GM12878 (cell line): ENCODE measurements at regions not wholly inside any gene's neighbourhood (a gene's known extent, or its start where the extent isn't known, plus 50 kb on each side); places are given as distances from the start of the nearest gene placed in this dataset.
"Not testable (repeated sequence)": the region's sequence is repeated elsewhere in the genome, so short reads cannot be mapped to it uniquely, and the experiment has no call there.

Source experiments
- ATAC-seq: fragments of 200-7000 bp; cut with Tn5 transposase; 3 replicates; pipeline ENCODE4 v1.9.1; 2020; ENCODE audit warnings: mild to moderate bottlenecking, moderate library complexity
- BruUV-seq: library from RNA; stranded (reverse); fragments of 400-500 nt; replicated peaks from 2 replicates; lab custom pipeline; 2021; lab: Mats Ljungman, UMichigan
- CTCF ChIA-PET: fragments of 300-600 bp; sonication (Branson Sonifier 250); formaldehyde crosslinking; extraction: SDS; loops from one replicate; lab custom pipeline; 2021; ENCODE audit warnings: inconsistent platforms; lab: Yijun Ruan, JAX
- POLR2A ChIA-PET: fragments of 350-600 bp; formaldehyde crosslinking; extraction: SDS; loops from one replicate; lab custom pipeline; 2021; ENCODE audit warnings: inconsistent platforms; lab: Charles Lee
- RAD21 ChIA-PET: fragments of 300-600 bp; sonication (Branson Sonifier 250); formaldehyde crosslinking; loops from one replicate; lab custom pipeline; 2023; ENCODE audit warnings: antibody characterized with exemption; ENCODE audit not compliant: unreplicated experiment; lab: Charles Lee
- SMC1A ChIA-PET: fragments of 300-600 bp; sonication (Branson Sonifier 250); formaldehyde crosslinking; loops from one replicate; lab custom pipeline; 2023; ENCODE audit not compliant: unreplicated experiment, uncharacterized antibody; lab: Charles Lee
- DNase-seq: peaks from one replicate; pipeline ENCODE4 v3.0.0-alpha.2; 2011; ENCODE audit warnings: low read depth, low spot score
- FAIRE-seq: peaks from 3 replicates; lab custom pipeline; 2011; peaks lifted over from hg19 to GRCh38; lab: Jason Lieb, UNC
- H2AFZ ChIP-seq: 2 replicates; pipeline ENCODE4 v1.6.0; 2011; ENCODE audit warnings: low read depth, low read length, control low read depth; ENCODE audit not compliant: control insufficient read depth
- H3K27ac ChIP-seq: 2 replicates; pipeline ENCODE4 v1.5.1; 2011; ENCODE audit warnings: control low read depth; ENCODE audit not compliant: control insufficient read depth, insufficient read depth
- H3K27me3 ChIP-seq, 2 experiments: replicated peaks in 1 of 2; 2 replicates each; pipeline versions ENCODE4 v1.6.0 to v1.6.1; 2011; ENCODE audit warnings: low read length in 1 of 2; ENCODE audit not compliant: control insufficient read depth in 2 of 2, insufficient read depth in 2 of 2
- H3K36me3 ChIP-seq, 2 experiments: 2 replicates each; pipeline ENCODE4 v1.5.1; 2011; ENCODE audit warnings: low read length in 1 of 2; ENCODE audit not compliant: control insufficient read depth in 2 of 2, insufficient read depth in 2 of 2
- H3K4me1 ChIP-seq: 2 replicates; pipeline ENCODE4 v1.6.1; 2011; ENCODE audit warnings: mild to moderate bottlenecking, low read length, moderate library complexity, mixed read lengths; ENCODE audit not compliant: control insufficient read depth, insufficient read depth
- H3K4me2 ChIP-seq: 2 replicates; pipeline ENCODE4 v1.6.0; 2011; ENCODE audit warnings: control low read depth; ENCODE audit not compliant: control insufficient read depth, insufficient read depth
- H3K4me3 ChIP-seq: fragments of 200-600 bp; sonication (generic); 2 replicates; pipeline ENCODE4 v1.5.1; 2016
- H3K79me2 ChIP-seq: 2 replicates; pipeline ENCODE4 v1.6.0; 2011; ENCODE audit warnings: low read length; ENCODE audit not compliant: control insufficient read depth, insufficient read depth
- H3K9ac ChIP-seq: 2 replicates; pipeline ENCODE4 v1.8.0; 2011; ENCODE audit warnings: low read length, control low read depth, mixed read lengths; ENCODE audit not compliant: control insufficient read depth, insufficient read depth
- H3K9me3 ChIP-seq: replicated peaks from 3 replicates; pipeline ENCODE4 v1.5.1; 2011; ENCODE audit warnings: mild to moderate bottlenecking, low read length; ENCODE audit not compliant: control insufficient read depth, insufficient read depth
- H4K20me1 ChIP-seq: 2 replicates; pipeline ENCODE4 v1.6.0; 2011; ENCODE audit not compliant: control insufficient read depth, insufficient read depth
- CTCF ChIP-seq, 3 experiments: IDR thresholded peaks in 2 of 3; conservative IDR thresholded peaks in 1 of 3; 2 replicates each; pipeline ENCODE4 v1.5.1; 2011; ENCODE audit warnings: low read depth in 3 of 3, low read length in 3 of 3, mild to moderate bottlenecking in 3 of 3, control low read depth in 2 of 3, moderate library complexity in 2 of 3, inconsistent platforms in 1 of 3, mixed read lengths in 1 of 3; ENCODE audit not compliant: control insufficient read depth in 2 of 3, insufficient read depth in 1 of 3; ENCODE audit errors: extremely low read depth in 1 of 3
- HDAC2 ChIP-seq: fragments of 200-600 bp; sonication (generic); IDR thresholded peaks from 2 replicates; pipeline ENCODE4 v1.6.1; 2017
- KLF5 ChIP-seq: fragments of 450-650 bp; IDR thresholded peaks from 2 replicates; pipeline ENCODE4 v1.6.1; 2014; ENCODE audit warnings: mild to moderate bottlenecking; ENCODE audit not compliant: partially characterized antibody
- NFYB ChIP-seq: IDR thresholded peaks from 2 replicates; pipeline ENCODE4 v1.6.1; 2011; ENCODE audit warnings: low read depth, mild to moderate bottlenecking, low read length, improper control_type of control experiment, moderate library complexity; ENCODE audit not compliant: insufficient read depth
- NR2F1 ChIP-seq: fragments of 450-650 bp; conservative IDR thresholded peaks from 2 replicates; pipeline ENCODE4 v1.6.1; 2017; ENCODE audit warnings: mild to moderate bottlenecking
- SP1 ChIP-seq: IDR thresholded peaks from one replicate; pipeline ENCODE4 v1.6.1; 2011; ENCODE audit warnings: low read depth, low read length
- ZBTB33 ChIP-seq: fragments of 450-650 bp; IDR thresholded peaks from 2 replicates; pipeline ENCODE4 v1.6.1; 2017; ENCODE audit warnings: mild to moderate bottlenecking
- WGBS: methylation state at CpG from one replicate; pipeline ENCODE4 v1.1.6; 2016; ENCODE audit warnings: low lambda C conversion rate; ENCODE audit not compliant: insufficient replicate concordance, insufficient coverage; ENCODE audit errors: missing lambda C conversion rate; 5-methylcytosine and 5-hydroxymethylcytosine counted together
- in situ Hi-C: fragments of 300-500 bp; cut with MboI; formaldehyde crosslinking; loops from 9 replicates; pipeline ENCODE4 v1.14.3; 2018; ENCODE audit warnings: mixed read lengths
- intact Hi-C: fragments of 100-400 bp; cut with micrococcal nuclease; formaldehyde crosslinking; loops from one replicate; pipeline ENCODE4 v1.14.2; 2022; ENCODE audit not compliant: unreplicated experiment

DNA sequence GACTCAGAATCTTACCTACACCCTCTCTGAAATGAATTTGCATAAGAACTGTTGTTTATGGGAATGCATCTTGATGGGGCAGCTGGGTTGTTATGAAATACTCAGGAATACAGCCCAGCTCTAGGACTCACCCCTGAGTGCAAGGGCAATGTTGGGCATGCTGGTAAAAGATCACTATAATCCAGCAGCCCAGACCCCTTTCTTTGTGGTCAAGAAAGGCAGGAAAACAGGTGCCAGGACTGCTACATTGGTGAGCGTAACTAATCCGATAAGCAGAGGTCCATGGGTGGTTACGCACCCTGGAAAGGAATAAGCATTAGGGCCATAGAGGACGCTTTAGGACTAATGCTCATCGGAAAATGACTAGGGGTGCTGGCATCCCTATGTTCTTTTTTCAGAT is 227.9 kb upstream of the CWC22 start:
- H3K36me3 ChIP-seq, H3K9ac ChIP-seq, H2AFZ ChIP-seq, H3K4me2 ChIP-seq, SMC1A ChIA-PET, H3K4me1 ChIP-seq, FAIRE-seq, H3K27ac ChIP-seq, BruUV-seq, DNase-seq, POLR2A ChIA-PET, H3K27me3 ChIP-seq, H3K9me3 ChIP-seq, H3K79me2 ChIP-seq, intact Hi-C loops, CTCF ChIA-PET, H3K4me3 ChIP-seq, ATAC-seq, RAD21 ChIA-PET, H4K20me1 ChIP-seq, in situ Hi-C loops: not testable (repeated sequence)
- 68% methylated on average over 5 of the region's 5 CpGs for WGBS

GRCh38 chr2:180231015-180231414 is 223.9 kb upstream of the CWC22 start:
- no peak overlapping the region for H3K9ac ChIP-seq
- H4K20me1 ChIP-seq, result no peaks in the 10 kb centered on the region
- FAIRE-seq (no peak), ATAC-seq (no peak), DNase-seq (no peak)
- ChIA-PET RAD21 (no interaction called here), POLR2A (no interaction called here), SMC1A (no interaction called here), CTCF (interaction anchor here (0.6 kb wide), 1 partner anchor 167 kb away, joined by 3 read pairs; no protein-coding TSS in a partner anchor)
- no peak overlapping the region for H3K4me2 ChIP-seq
- no peaks in the 10 kb centered on the region for H3K9me3 ChIP-seq
- no TSS peak for BruUV-seq
- H3K79me2 ChIP-seq, result no peaks in the 10 kb centered on the region
- H3K4me1 ChIP-seq, result no peaks in the 10 kb centered on the region
- H2AFZ ChIP-seq, result no peak overlapping the region
- WGBS, result 48% methylated on average over 1 of the region's 1 CpG
- TF ChIP-seq HDAC2, result no peak
- TF ChIP-seq SP1, result no peak
- no peak for TF ChIP-seq ZBTB33
- no peak for TF ChIP-seq KLF5
- TF ChIP-seq NR2F1, result no peak
- no peak for TF ChIP-seq NFYB
- TF ChIP-seq CTCF (IDR thresholded peaks at IDR 0.05 in 2 of 3, conservative IDR thresholded peaks at IDR 0.05 in 1 of 3; ENCODE audit: control insufficient read depth in 2 of 3, extremely low read depth in 1 of 3, insufficient read depth in 1 of 3, low read depth in 3 of 3, low read length in 3 of 3), result no peak
- intact Hi-C loops (no loop called here), in situ Hi-C loops (no loop called here)
- H3K4me3 ChIP-seq, result no peak overlapping the region
- no peaks in the 10 kb centered on the region for H3K36me3 ChIP-seq
- H3K27ac ChIP-seq, result no peak overlapping the region
- H3K27me3 ChIP-seq, result no peaks in the 10 kb centered on the region
